GM10266 (cell line): ENCODE measurements at regions not wholly inside any gene's neighbourhood (a gene's known extent, or its start where the extent isn't known, plus 50 kb on each side); places are given as distances from the start of the nearest gene placed in this dataset.

Source experiments
- DNase-seq: peaks from one replicate; pipeline ENCODE4 v3.0.0; 2012; ENCODE audit errors: extremely low spot score
- CTCF ChIP-seq: IDR thresholded peaks from 2 replicates; pipeline ENCODE4 v1.5.1; 2012; ENCODE audit warnings: mild to moderate bottlenecking, low read depth; ENCODE audit not compliant: control insufficient read depth, insufficient read depth; ENCODE audit errors: missing control alignments

DNA sequence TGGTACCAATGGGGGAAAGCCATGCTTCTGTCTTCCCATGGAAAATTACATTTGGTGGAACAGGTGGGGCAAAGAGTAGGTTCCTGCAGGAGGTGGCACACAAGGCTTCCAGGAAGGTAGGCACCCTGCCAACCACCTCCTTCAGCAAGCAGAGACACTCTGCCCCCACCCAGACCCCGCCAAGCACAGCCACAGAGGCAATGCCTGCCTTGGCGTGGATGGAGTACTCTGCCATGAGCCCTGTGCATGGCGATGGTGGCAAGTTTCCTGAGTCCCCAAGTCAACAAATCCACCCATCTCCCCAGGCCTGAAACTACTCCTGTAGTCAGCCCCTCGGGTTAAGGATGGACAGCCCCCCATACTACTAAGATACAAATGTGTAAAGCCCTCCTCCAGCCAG, 119.2 kb upstream of the GNAO1 start:
- no peak for DNase-seq
- no peak for TF ChIP-seq CTCF

DNA sequence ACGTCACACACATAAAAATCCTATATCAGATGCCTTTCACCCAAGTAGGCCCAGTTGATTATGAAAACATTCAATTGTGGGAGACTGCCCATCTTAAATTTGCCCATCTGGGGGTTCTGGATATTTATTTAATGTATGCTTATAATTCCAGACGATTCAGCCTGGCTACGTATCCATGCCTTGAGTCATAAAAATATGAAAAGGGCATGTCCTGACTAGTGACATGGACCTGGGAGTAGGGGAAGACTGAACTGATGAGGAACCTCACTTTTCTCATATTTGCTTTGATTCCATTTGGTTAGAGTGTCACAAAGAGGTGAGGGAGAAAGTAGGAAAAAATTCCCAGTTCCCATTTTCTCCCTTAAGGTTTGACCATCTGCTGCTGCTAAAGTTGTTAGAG, 122.5 kb upstream of the GNAO1 start:
- no peak for TF ChIP-seq CTCF
- no peak for DNase-seq

DNA sequence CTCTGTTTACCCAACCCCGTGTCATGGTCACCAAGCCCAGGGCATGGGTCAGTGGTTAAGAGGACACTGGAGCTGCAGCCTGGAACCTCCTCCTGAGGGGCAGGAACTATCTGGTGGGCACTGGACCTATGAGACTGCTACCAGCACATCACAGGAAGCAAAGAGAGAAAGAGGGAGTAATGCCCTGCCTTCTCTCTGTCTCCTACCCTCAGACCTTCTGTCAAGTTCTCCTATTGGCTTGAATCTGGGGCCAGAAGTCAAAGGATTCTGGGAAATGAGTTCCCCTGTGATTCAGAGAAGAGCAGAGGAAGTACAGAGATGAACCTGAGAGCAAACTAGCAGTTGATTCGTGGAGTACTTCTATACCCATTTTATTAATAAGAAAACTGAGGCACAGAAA, 123.0 kb upstream of the GNAO1 start:
- DNase-seq: no peak
- TF ChIP-seq CTCF: no peak

DNA sequence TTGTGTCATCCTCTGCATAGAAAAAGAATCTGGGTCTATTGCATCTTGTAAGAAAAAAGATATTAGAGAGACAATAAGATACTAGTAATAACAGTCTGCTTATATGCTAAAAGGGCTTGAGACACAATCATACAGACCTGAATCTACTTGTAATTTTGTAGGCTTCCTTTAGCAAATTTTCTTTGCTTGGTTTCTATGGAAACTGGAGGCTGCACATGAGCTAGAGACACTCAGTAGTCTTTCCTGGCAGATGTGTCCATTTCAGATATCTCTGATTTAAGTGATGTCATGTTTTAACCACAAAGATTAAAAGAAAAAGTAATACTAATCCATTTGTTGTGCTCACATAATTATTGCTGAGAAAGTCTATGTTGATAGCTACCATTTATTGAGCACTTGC, 123.9 kb upstream of the GNAO1 start:
- no peak for DNase-seq
- TF ChIP-seq CTCF: no peak

DNA sequence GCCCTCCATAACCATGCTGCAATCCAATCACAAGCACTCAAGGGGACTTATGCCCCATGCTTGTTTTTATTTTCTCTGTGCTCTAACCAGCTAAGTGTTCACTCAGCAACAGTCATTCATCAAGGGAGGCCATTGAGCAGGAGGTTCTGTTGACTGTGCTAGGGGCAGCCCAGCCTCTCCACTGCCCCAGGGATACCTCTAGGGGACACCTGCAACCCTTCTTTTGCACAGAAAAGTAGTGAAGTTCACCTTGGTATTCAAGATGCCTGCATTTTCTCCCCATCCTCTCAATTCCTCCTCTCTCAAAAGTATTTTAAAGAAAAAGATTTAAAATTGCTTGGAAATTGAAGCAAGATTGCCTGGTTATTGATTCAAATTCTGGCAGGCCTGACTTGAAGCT, 124.7 kb upstream of the GNAO1 start:
- no peak for DNase-seq
- no peak for TF ChIP-seq CTCF

DNA sequence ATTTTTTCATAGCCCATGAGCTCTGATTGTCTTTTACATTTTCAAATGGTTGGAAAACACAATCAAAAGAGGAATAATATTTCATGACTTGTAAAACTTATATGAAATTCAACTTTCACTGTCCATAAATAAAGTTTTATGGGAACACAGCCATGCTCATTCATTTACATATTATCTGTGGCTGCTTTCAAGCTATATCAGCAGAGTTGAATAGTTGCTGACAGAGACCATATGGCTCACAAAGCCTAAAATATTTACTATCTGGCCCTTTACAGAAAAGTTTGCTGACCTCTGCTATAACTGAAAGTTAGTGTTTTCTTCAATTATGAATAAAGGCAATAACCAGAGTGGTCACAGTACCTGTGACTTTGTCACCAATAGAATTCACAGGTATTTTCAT, 128.2 kb upstream of the GNAO1 start:
- no peak for DNase-seq
- TF ChIP-seq CTCF: no peak

DNA sequence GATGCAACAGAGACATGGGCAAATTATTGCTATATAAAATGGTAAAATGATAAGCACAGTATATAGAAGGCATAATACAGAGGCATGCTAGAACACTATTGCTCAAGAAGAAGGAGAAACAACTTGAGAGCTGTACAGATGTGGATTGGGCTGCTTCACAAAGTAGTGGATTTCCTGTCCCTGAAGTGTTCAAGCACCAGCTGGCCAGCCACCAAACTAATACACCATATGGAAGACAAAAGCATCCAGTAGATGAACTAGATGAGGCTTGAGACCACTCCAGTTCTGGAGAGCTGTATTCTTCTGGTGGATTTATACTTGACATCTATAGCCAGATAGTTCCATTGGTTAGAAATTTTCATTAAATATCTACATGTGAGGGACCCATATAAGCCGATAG, 134.1 kb upstream of the GNAO1 start:
- DNase-seq: no peak
- TF ChIP-seq CTCF: no peak
